Mammary epithelial cell (primary cell): ENCODE measurements at regions not wholly inside any gene's neighbourhood (a gene's known extent, or its start where the extent isn't known, plus 50 kb on each side); places are given as distances from the start of the nearest gene placed in this dataset.

Experiments used
- EZH2 ChIP-seq: IDR thresholded peaks from 2 replicates; pipeline ENCODE4 v1.6.1; 2012; ENCODE audit warnings: low read length, inconsistent platforms, borderline replicate concordance
- TF ChIP-seq, protein P1 (sequence below), 2 donors: IDR thresholded peaks in 1 of 2; conservative IDR thresholded peaks in 1 of 2; 2 replicates each; pipeline ENCODE4 v1.5.1; 2011 to 2012; ENCODE audit warnings: inconsistent platforms in 2 of 2, low read length in 2 of 2, mild to moderate bottlenecking in 2 of 2, control low read depth in 1 of 2, low read depth in 1 of 2; ENCODE audit not compliant: insufficient read depth in 1 of 2; ENCODE audit errors: extremely low read depth in 1 of 2

- TF ChIP-seq, protein P1, sequence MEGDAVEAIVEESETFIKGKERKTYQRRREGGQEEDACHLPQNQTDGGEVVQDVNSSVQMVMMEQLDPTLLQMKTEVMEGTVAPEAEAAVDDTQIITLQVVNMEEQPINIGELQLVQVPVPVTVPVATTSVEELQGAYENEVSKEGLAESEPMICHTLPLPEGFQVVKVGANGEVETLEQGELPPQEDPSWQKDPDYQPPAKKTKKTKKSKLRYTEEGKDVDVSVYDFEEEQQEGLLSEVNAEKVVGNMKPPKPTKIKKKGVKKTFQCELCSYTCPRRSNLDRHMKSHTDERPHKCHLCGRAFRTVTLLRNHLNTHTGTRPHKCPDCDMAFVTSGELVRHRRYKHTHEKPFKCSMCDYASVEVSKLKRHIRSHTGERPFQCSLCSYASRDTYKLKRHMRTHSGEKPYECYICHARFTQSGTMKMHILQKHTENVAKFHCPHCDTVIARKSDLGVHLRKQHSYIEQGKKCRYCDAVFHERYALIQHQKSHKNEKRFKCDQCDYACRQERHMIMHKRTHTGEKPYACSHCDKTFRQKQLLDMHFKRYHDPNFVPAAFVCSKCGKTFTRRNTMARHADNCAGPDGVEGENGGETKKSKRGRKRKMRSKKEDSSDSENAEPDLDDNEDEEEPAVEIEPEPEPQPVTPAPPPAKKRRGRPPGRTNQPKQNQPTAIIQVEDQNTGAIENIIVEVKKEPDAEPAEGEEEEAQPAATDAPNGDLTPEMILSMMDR (conservative IDR thresholded peaks at IDR 0.05 in 1 of 2, IDR thresholded peaks at IDR 0.05 in 1 of 2; ENCODE audit: extremely low read depth in 1 of 2, insufficient read depth in 1 of 2, low read depth in 1 of 2, low read length in 2 of 2): no peak
- TF ChIP-seq EZH2: no peak
Measured at GRCh38 chr21:36223451-36223850, 66.8 kb downstream of the DOP1B start.
